BLaER1 treated with 17β-estradiol and CSF1 and Interleukin-3, amounts not matched to agents 10 nM and 100 nM (cell line): ENCODE measurements at regions not wholly inside any gene's neighbourhood (a gene's known extent, or its start where the extent isn't known, plus 50 kb on each side); places are given as distances from the start of the nearest gene placed in this dataset.
A peak's percentile ranks its signal among the peaks of the same experiment; 100 is the strongest.

ENCODE experiments used
- H3K27ac ChIP-seq, 11 experiments: shearing (Covaris generic); formaldehyde crosslinking; 2 replicates each; pipeline ENCODE4 v1.8.1; 2022
- H3K27me3 ChIP-seq, 11 experiments: shearing (Covaris generic); formaldehyde crosslinking; 2 replicates each; pipeline ENCODE4 v1.8.1; 2022
- H3K36me3 ChIP-seq, 11 experiments: shearing (Covaris generic); formaldehyde crosslinking; 2 replicates each; pipeline ENCODE4 v1.8.1; 2022
- H3K4me1 ChIP-seq, 10 experiments: shearing (Covaris generic); formaldehyde crosslinking; 2 replicates each; pipeline ENCODE4 v1.8.1; 2022
- H3K4me2 ChIP-seq, 11 experiments: shearing (Covaris generic); formaldehyde crosslinking; 2 replicates each; pipeline ENCODE4 v1.8.1; 2022
- H3K4me3 ChIP-seq, 10 experiments: shearing (Covaris generic); formaldehyde crosslinking; 2 replicates each; pipeline ENCODE4 v1.8.1; 2022
- H3K9ac ChIP-seq, 11 experiments: shearing (Covaris generic); formaldehyde crosslinking; 2 replicates each; pipeline ENCODE4 v1.8.1; 2022
- H3K9me3 ChIP-seq, 11 experiments: shearing (Covaris generic); formaldehyde crosslinking; replicated peaks in 1 of 11; 2 replicates each; pipeline ENCODE4 v1.8.1; 2022
- H4K20me1 ChIP-seq, 11 experiments: shearing (Covaris generic); formaldehyde crosslinking; 2 replicates each; pipeline ENCODE4 v1.8.1; 2022
- Cebpa-rat ChIP-seq, 11 experiments: shearing (Covaris generic); IDR thresholded peaks; 2 replicates each; pipeline ENCODE4 v1.8.1; 2022

GRCh38 chr15:66899555-66900350, 165.6 kb upstream of the SMAD3 start:
- Histone ChIP-seq H3K4me3 (no peak overlapping the region), H3K4me2 (0 out of 22 replicates have a peak overlapping the region, but pooled peaks of 1 of the 11 experiments have one; percentile 15), H3K27ac (no peak overlapping the region), H4K20me1 (no peaks in the 10 kb centered on the region), H3K9me3 (no peaks in the 10 kb centered on the region), H3K9ac (no peak overlapping the region), H3K4me1 (peaks cover 10 to 35% (median 11%) of the 10 kb centered on the region in 10 experiments), H3K36me3 (no peaks in the 10 kb centered on the region), H3K27me3 (no peaks in the 10 kb centered on the region)
- 0 out of 22 replicates have a peak, but pooled peaks of 1 of the 11 experiments have one; percentile 22 for TF ChIP-seq Cebpa-rat (IDR thresholded peaks at IDR 0.05)

GRCh38 chr15:66900586-66901310, 164.7 kb upstream of the SMAD3 start:
- Histone ChIP-seq H3K36me3 (no peaks in the 10 kb centered on the region), H3K27ac (peak overlapping the region in 8 of 11 experiments; percentile 29 to 74 (median 58); a peak in 15 of 22 replicates)

GRCh38 chr15:66901336-66902100, 163.9 kb upstream of the SMAD3 start:
- H3K27ac ChIP-seq, result peak overlapping the region in 8 of 11 experiments; percentile 29 to 74 (median 58); a peak in 15 of 22 replicates
- H3K9ac ChIP-seq, result 0 out of 22 replicates have a peak overlapping the region, but pooled peaks of 1 of the 11 experiments have one; percentile 41
- peaks cover 0 to 6% (median 0%) of the 10 kb centered on the region in 11 experiments; a peak in 4 of 22 replicates for H3K9me3 ChIP-seq
- TF ChIP-seq Cebpa-rat (IDR thresholded peaks at IDR 0.05), result no peak
- H3K4me3 ChIP-seq, result no peak overlapping the region
- H3K4me1 ChIP-seq, result peaks cover 10 to 33% (median 11%) of the 10 kb centered on the region in 10 experiments
- H3K4me2 ChIP-seq, result peak overlapping the region; percentile 43 to 76 (median 58)
- no peaks in the 10 kb centered on the region for H4K20me1 ChIP-seq
- H3K27me3 ChIP-seq, result no peaks in the 10 kb centered on the region
- no peaks in the 10 kb centered on the region for H3K36me3 ChIP-seq

More at GRCh38 chr15:66900586-66901310, 164.7 kb upstream of the SMAD3 start:
- TF ChIP-seq Cebpa-rat (IDR thresholded peaks at IDR 0.05), result no peak
- Histone ChIP-seq H3K27me3 (no peaks in the 10 kb centered on the region), H3K4me2 (peak overlapping the region; percentile 43 to 76 (median 58); a peak in 21 of 22 replicates), H3K9ac (0 out of 22 replicates have a peak overlapping the region, but pooled peaks of 1 of the 11 experiments have one; percentile 41), H3K4me1 (peaks cover 10 to 30% (median 11%) of the 10 kb centered on the region in 10 experiments), H4K20me1 (no peaks in the 10 kb centered on the region), H3K9me3 (peaks cover 0 to 1% (median 0%) of the 10 kb centered on the region in 11 experiments; a peak in 3 of 22 replicates), H3K4me3 (no peak overlapping the region)

GRCh38 chr15:66905185-66905584, 160.2 kb upstream of the SMAD3 start:
- TF ChIP-seq Cebpa-rat (IDR thresholded peaks at IDR 0.05), result no peak
- H3K27ac ChIP-seq, result no peak overlapping the region
- H3K4me1 ChIP-seq, result peaks cover 34 to 59% (median 42%) of the 10 kb centered on the region in 10 experiments
- no peak overlapping the region for H3K4me3 ChIP-seq
- H3K9me3 ChIP-seq, result peaks cover 0 to 6% (median 0%) of the 10 kb centered on the region in 11 experiments; a peak in 4 of 22 replicates
- no peaks in the 10 kb centered on the region; a peak in 1 of 22 replicates for H4K20me1 ChIP-seq
- H3K4me2 ChIP-seq, result peak overlapping the region in 1 of 11 experiments; percentile 7; a peak in 1 of 22 replicates
- H3K9ac ChIP-seq, result no peak overlapping the region
- H3K27me3 ChIP-seq, result peaks cover 0 to 5% (median 0%) of the 10 kb centered on the region in 11 experiments; a peak in 2 of 22 replicates
- no peaks in the 10 kb centered on the region for H3K36me3 ChIP-seq

- Histone ChIP-seq H3K9me3 (peaks cover 0 to 6% (median 0%) of the 10 kb centered on the region in 11 experiments; a peak in 4 of 22 replicates), H3K9ac (no peak overlapping the region), H3K27me3 (peaks cover 0 to 12% (median 4%) of the 10 kb centered on the region in 11 experiments; a peak in 13 of 22 replicates), H3K4me3 (no peak overlapping the region), H3K27ac (no peak overlapping the region), H3K4me2 (no peak overlapping the region), H3K36me3 (no peaks in the 10 kb centered on the region), H3K4me1 (peaks cover 39 to 62% (median 47%) of the 10 kb centered on the region in 10 experiments), H4K20me1 (peaks cover 0 to under 1% (median 0%) of the 10 kb centered on the region in 11 experiments; a peak in 1 of 22 replicates)
- TF ChIP-seq Cebpa-rat (IDR thresholded peaks at IDR 0.05), result no peak
Observed at GRCh38 chr15:66905954-66906353, 159.4 kb upstream of the SMAD3 start.

GRCh38 chr15:66906668-66907614, 158.5 kb upstream of the SMAD3 start:
- no peak for TF ChIP-seq Cebpa-rat (IDR thresholded peaks at IDR 0.05)
- H3K9ac ChIP-seq, result no peak overlapping the region
- H3K27me3 ChIP-seq, result peaks cover 0 to 20% (median 12%) of the 10 kb centered on the region in 11 experiments; a peak in 17 of 22 replicates
- H3K36me3 ChIP-seq, result no peaks in the 10 kb centered on the region
- peaks cover 0 to 6% (median 0%) of the 10 kb centered on the region in 11 experiments; a peak in 4 of 22 replicates for H3K9me3 ChIP-seq
- peaks cover 40 to 62% (median 47%) of the 10 kb centered on the region in 10 experiments for H3K4me1 ChIP-seq
- H3K4me2 ChIP-seq, result peak overlapping the region; percentile 58 to 85 (median 78)
- no peak overlapping the region; a peak in 1 of 20 replicates for H3K4me3 ChIP-seq
- peak overlapping the region in 3 of 11 experiments; percentile 19 to 54 (median 31); a peak in 3 of 22 replicates for H3K27ac ChIP-seq
- peaks cover 0 to 10% (median 0%) of the 10 kb centered on the region in 11 experiments; a peak in 4 of 22 replicates for H4K20me1 ChIP-seq
